H9 (cell line): ENCODE measurements at regions not wholly inside any gene's neighbourhood (a gene's known extent, or its start where the extent isn't known, plus 50 kb on each side); places are given as distances from the start of the nearest gene placed in this dataset.
A peak's percentile ranks its signal among the peaks of the same experiment; 100 is the strongest.

Experiments used
- DNase-seq: peaks from one replicate; pipeline ENCODE4 v3.0.0-alpha.2; 2017
- H2AFZ ChIP-seq: one replicate; pipeline ENCODE4 v1.6.1; 2013; ENCODE audit warnings: mild to moderate bottlenecking, low read length, control low read depth, moderate library complexity
- H2AK5ac ChIP-seq: 2 replicates; pipeline ENCODE4 v1.6.1; 2013; ENCODE audit warnings: low read length, control low read depth, mixed read lengths; ENCODE audit not compliant: insufficient read length
- H2BK120ac ChIP-seq: one replicate; pipeline ENCODE4 v1.6.1; 2013; ENCODE audit warnings: low read depth, mild to moderate bottlenecking, low read length, control low read depth, inconsistent platforms; ENCODE audit not compliant: poor library complexity, severe bottlenecking
- H2BK12ac ChIP-seq: 2 replicates; pipeline ENCODE4 v1.6.1; 2013; ENCODE audit warnings: low read length, control low read depth, mixed read lengths, low read depth; ENCODE audit not compliant: insufficient read length
- H2BK15ac ChIP-seq: 2 replicates; pipeline ENCODE4 v1.6.1; 2013; ENCODE audit warnings: low read depth, low read length, control low read depth
- H2BK20ac ChIP-seq: one replicate; pipeline ENCODE4 v1.6.1; 2013; ENCODE audit warnings: low read depth, mild to moderate bottlenecking, low read length, control low read depth, inconsistent platforms; ENCODE audit not compliant: poor library complexity, severe bottlenecking
- H2BK5ac ChIP-seq: 2 replicates; pipeline ENCODE4 v1.6.1; 2013; ENCODE audit warnings: low read length, control low read depth, mixed read lengths; ENCODE audit not compliant: insufficient read length
- H3K14ac ChIP-seq: 2 replicates; pipeline ENCODE4 v1.6.1; 2013; ENCODE audit warnings: low read length, control low read depth; ENCODE audit not compliant: insufficient read depth
- H3K18ac ChIP-seq: 2 replicates; pipeline ENCODE4 v1.6.1; 2013; ENCODE audit warnings: low read depth, mild to moderate bottlenecking, mixed read lengths, low read length, control low read depth; ENCODE audit not compliant: insufficient read length
- H3K23ac ChIP-seq: 2 replicates; pipeline ENCODE4 v1.6.1; 2013; ENCODE audit warnings: low read length, control low read depth, mixed read lengths, low read depth; ENCODE audit not compliant: insufficient read length
- H3K23me2 ChIP-seq: 2 replicates; pipeline ENCODE4 v1.6.1; 2013; ENCODE audit warnings: low read depth, mild to moderate bottlenecking, mixed read lengths, low read length, control low read depth; ENCODE audit not compliant: insufficient read length, poor library complexity, severe bottlenecking
- H3K27ac ChIP-seq: 2 replicates; pipeline ENCODE4 v1.5.1; 2013; ENCODE audit warnings: low read length, control low read depth, mixed read lengths, low read depth; ENCODE audit not compliant: insufficient read length
- H3K27me3 ChIP-seq: 2 replicates; pipeline ENCODE4 v1.6.1; 2013; ENCODE audit warnings: low read length, control low read depth, inconsistent platforms; ENCODE audit not compliant: insufficient read depth
- H3K4ac ChIP-seq: 2 replicates; pipeline ENCODE4 v1.6.1; 2013; ENCODE audit warnings: low read depth, mild to moderate bottlenecking, control low read depth, inconsistent platforms, low read length, moderate library complexity
- H3K4me1 ChIP-seq: 2 replicates; pipeline ENCODE4 v1.6.1; 2013; ENCODE audit warnings: low read length, control low read depth, inconsistent platforms; ENCODE audit not compliant: insufficient read depth
- H3K4me2 ChIP-seq: 2 replicates; pipeline ENCODE4 v1.6.1; 2013; ENCODE audit warnings: low read length, control low read depth, mixed read lengths; ENCODE audit not compliant: insufficient read length, insufficient read depth
- H3K56ac ChIP-seq: 2 replicates; pipeline ENCODE4 v1.6.1; 2013; ENCODE audit warnings: low read depth, mild to moderate bottlenecking, mixed read lengths, low read length, control low read depth; ENCODE audit not compliant: insufficient read length
- H3K79me1 ChIP-seq: 2 replicates; pipeline ENCODE4 v1.6.1; 2013; ENCODE audit warnings: low read depth, mild to moderate bottlenecking, moderate library complexity, low read length, control low read depth, inconsistent platforms; ENCODE audit not compliant: insufficient read depth, poor library complexity, severe bottlenecking
- H3K79me2 ChIP-seq: 2 replicates; pipeline ENCODE4 v1.6.1; 2013; ENCODE audit warnings: low read length, control low read depth, inconsistent platforms; ENCODE audit not compliant: insufficient read depth
- H3K9ac ChIP-seq: 2 replicates; pipeline ENCODE4 v1.6.1; 2013; ENCODE audit warnings: low read length, control low read depth, mixed read lengths; ENCODE audit not compliant: insufficient read length; ENCODE audit errors: extremely low read depth
- H3K9me3 ChIP-seq: one replicate; pipeline ENCODE4 v1.6.1; 2013; ENCODE audit warnings: low read depth, low read length, inconsistent platforms; ENCODE audit not compliant: control insufficient read depth
- H3T11ph ChIP-seq: one replicate; pipeline ENCODE4 v1.6.1; 2013; ENCODE audit warnings: mild to moderate bottlenecking, low read length, control low read depth, inconsistent platforms
- H4K20me1 ChIP-seq: one replicate; pipeline ENCODE4 v1.6.1; 2013; ENCODE audit not compliant: control insufficient read depth, insufficient read length, insufficient read depth
- H4K5ac ChIP-seq: 2 replicates; pipeline ENCODE4 v1.6.1; 2013; ENCODE audit warnings: low read depth, mild to moderate bottlenecking, mixed read lengths, low read length, control low read depth; ENCODE audit not compliant: insufficient read length
- H4K8ac ChIP-seq: replicated peaks from 2 replicates; pipeline ENCODE4 v1.6.1; 2013; ENCODE audit warnings: low read length, control low read depth, mixed read lengths, low read depth; ENCODE audit not compliant: insufficient read length
- H4K91ac ChIP-seq: 2 replicates; pipeline ENCODE4 v1.6.1; 2013; ENCODE audit warnings: low read depth, mild to moderate bottlenecking, moderate library complexity, mixed read lengths, low read length, control low read depth; ENCODE audit not compliant: insufficient read length
- H3K27ac Mint-ChIP-seq, 3 experiments: 2 replicates in 2 of 3; 3 replicates in 1 of 3; pipeline ENCODE4 v1.8.0; 2020 to 2021; ENCODE audit warnings: mixed read lengths in 3 of 3, mild to moderate bottlenecking in 1 of 3, moderate library complexity in 1 of 3
- H3K27me3 Mint-ChIP-seq: 2 replicates; pipeline ENCODE4 v1.8.0; 2021; ENCODE audit warnings: low read depth, mild to moderate bottlenecking, moderate library complexity, mixed read lengths
- H3K36me3 Mint-ChIP-seq, 3 experiments: 2 replicates in 2 of 3; 3 replicates in 1 of 3; pipeline ENCODE4 v1.8.0; 2020 to 2021; ENCODE audit warnings: low read depth in 3 of 3, mixed read lengths in 3 of 3; ENCODE audit not compliant: insufficient read depth in 1 of 3
- H3K4me1 Mint-ChIP-seq, 2 experiments: 2 replicates each; pipeline ENCODE4 v1.8.0; 2020; ENCODE audit warnings: mixed read lengths in 2 of 2
- H3K4me3 Mint-ChIP-seq, 2 experiments: 2 replicates in 1 of 2; 3 replicates in 1 of 2; pipeline ENCODE4 v1.8.0; 2020 to 2021; ENCODE audit warnings: mild to moderate bottlenecking in 2 of 2, mixed read lengths in 2 of 2, moderate library complexity in 1 of 2
- H3K9me3 Mint-ChIP-seq, 2 experiments: 2 replicates in 1 of 2; 3 replicates in 1 of 2; pipeline ENCODE4 v1.8.0; 2020; ENCODE audit warnings: mild to moderate bottlenecking in 2 of 2, mixed read lengths in 2 of 2, moderate library complexity in 1 of 2
- WGBS: extraction: QIAGEN DNeasy Blood & Tissue Kit; methylation state at CpG from one replicate; pipeline ENCODE4 v1.1.7; 2013; ENCODE audit warnings: missing lambda C conversion rate, low lambda C conversion rate, mixed read lengths; ENCODE audit not compliant: insufficient read length; ENCODE audit errors: extremely low coverage; 5-methylcytosine and 5-hydroxymethylcytosine counted together
- TF ChIP-seq, protein P1 (sequence below): fragments of 200-600 bp; sonication (generic); conservative IDR thresholded peaks from 3 replicates; pipeline ENCODE4 v1.8.0; 2021; ENCODE audit warnings: antibody characterized with exemption, mild to moderate bottlenecking

DNA sequence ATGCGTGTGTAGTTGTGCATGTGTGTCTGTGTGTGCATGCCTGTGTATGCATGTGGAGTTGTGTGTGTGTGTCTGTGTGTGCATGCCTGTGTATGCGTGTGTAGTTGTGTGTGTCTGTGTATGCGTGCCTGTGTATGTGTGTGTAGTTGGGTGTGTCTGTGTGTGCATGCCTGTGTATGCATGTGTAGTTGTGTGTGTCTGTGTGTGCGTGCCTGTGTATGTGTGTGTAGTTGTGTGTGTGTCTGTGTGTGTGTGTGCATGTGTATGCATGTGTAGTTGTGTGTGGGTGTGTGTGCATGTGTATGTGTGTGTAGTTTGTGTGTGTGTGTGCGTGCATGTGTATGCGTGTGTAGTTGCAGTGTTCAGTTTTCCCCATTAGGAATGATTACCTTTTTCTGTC lies 162.0 kb downstream of the URB2 start:
- no peak overlapping the region for H2BK12ac ChIP-seq
- no peak overlapping the region for H3T11ph ChIP-seq
- no peak overlapping the region for H3K23ac ChIP-seq
- H4K20me1 ChIP-seq, result no peaks in the 10 kb centered on the region
- H4K5ac ChIP-seq, result no peak overlapping the region
- Mint-ChIP-seq H3K9me3 (peaks cover 29 to 40% of the 10 kb centered on the region in 2 experiments), H3K4me3 (no peak overlapping the region), H3K27ac (no peak overlapping the region; a peak in 1 of 7 replicates), H3K27me3 (no peaks in the 10 kb centered on the region; the same call in 1 of the 2 replicates), H3K4me1 (no peaks in the 10 kb centered on the region), H3K36me3 (peaks cover 17 to 29% (median 22%) of the 10 kb centered on the region in 3 experiments)
- no peak overlapping the region for H3K14ac ChIP-seq
- no peak overlapping the region for H4K91ac ChIP-seq
- H3K4ac ChIP-seq, result no peak overlapping the region
- no peaks in the 10 kb centered on the region for H3K23me2 ChIP-seq
- no peak for DNase-seq
- no peaks in the 10 kb centered on the region for H3K79me2 ChIP-seq
- H2BK120ac ChIP-seq, result no peak overlapping the region
- H2AFZ ChIP-seq, result no peak overlapping the region
- no CpG with 5 or more reads among the region's 6 CpGs for WGBS
- H2AK5ac ChIP-seq, result no peak overlapping the region
- H3K9me3 ChIP-seq, result peaks cover 20% of the 10 kb centered on the region
- H2BK15ac ChIP-seq, result no peak overlapping the region
- no peak overlapping the region for H2BK5ac ChIP-seq
- no peak overlapping the region for H3K4me2 ChIP-seq
- no peaks in the 10 kb centered on the region for H3K27me3 ChIP-seq
- H2BK20ac ChIP-seq, result no peak overlapping the region
- H3K9ac ChIP-seq, result no peak overlapping the region
- H4K8ac ChIP-seq, result peak overlapping the region; percentile 10
- no peak overlapping the region for H3K56ac ChIP-seq
- H3K27ac ChIP-seq, result no peak overlapping the region
- H3K4me1 ChIP-seq, result no peaks in the 10 kb centered on the region
- TF ChIP-seq, protein P1, sequence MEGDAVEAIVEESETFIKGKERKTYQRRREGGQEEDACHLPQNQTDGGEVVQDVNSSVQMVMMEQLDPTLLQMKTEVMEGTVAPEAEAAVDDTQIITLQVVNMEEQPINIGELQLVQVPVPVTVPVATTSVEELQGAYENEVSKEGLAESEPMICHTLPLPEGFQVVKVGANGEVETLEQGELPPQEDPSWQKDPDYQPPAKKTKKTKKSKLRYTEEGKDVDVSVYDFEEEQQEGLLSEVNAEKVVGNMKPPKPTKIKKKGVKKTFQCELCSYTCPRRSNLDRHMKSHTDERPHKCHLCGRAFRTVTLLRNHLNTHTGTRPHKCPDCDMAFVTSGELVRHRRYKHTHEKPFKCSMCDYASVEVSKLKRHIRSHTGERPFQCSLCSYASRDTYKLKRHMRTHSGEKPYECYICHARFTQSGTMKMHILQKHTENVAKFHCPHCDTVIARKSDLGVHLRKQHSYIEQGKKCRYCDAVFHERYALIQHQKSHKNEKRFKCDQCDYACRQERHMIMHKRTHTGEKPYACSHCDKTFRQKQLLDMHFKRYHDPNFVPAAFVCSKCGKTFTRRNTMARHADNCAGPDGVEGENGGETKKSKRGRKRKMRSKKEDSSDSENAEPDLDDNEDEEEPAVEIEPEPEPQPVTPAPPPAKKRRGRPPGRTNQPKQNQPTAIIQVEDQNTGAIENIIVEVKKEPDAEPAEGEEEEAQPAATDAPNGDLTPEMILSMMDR, result no peak
- H3K18ac ChIP-seq, result no peak overlapping the region
- H3K79me1 ChIP-seq, result no peaks in the 10 kb centered on the region
